C4-2B (cell line): ENCODE measurements at regions not wholly inside any gene's neighbourhood (a gene's known extent, or its start where the extent isn't known, plus 50 kb on each side); places are given as distances from the start of the nearest gene placed in this dataset.

Source experiments
- ZFX ChIP-seq: fragments of 450-650 bp; IDR thresholded peaks from 2 replicates; pipeline ENCODE4 v1.6.1; 2017
- TF ChIP-seq, protein P1 (sequence below): fragments of 450-650 bp; conservative IDR thresholded peaks from 2 replicates; pipeline ENCODE4 v1.5.1; 2017; ENCODE audit warnings: mild to moderate bottlenecking

DNA sequence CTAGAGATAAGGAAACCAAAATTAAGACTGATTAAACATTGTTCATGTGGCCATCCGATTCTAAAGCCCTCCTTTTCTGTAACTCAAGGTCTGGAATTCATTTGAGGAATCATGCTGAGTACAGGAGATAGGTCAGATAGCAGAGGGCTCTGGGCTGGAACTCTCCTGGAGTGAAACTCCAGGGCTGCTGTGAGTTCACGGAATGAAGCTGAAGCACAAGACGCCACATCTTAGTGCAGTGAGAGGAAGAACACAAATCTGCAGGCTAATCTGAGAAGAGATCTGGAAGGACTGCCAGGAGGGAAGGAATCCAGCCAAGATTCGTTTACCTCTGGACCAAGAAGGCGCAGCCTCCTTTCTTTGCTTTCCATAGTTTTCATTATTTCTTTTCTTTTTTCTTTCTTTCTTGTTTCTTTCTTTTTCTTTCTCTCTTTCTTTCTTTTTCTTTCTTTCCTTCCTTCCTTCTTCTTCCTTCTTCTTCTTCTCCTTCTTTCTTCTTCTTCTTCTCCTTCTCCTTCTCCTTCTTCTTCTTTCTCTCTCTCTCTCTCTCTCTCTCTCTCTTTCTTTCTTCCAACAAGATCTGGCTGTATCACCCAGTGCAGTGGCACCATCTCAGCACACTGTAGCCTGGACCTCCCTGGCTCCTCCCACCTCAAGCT lies 74.8 kb upstream of the ATP1B1 start:
- TF ChIP-seq, protein P1, sequence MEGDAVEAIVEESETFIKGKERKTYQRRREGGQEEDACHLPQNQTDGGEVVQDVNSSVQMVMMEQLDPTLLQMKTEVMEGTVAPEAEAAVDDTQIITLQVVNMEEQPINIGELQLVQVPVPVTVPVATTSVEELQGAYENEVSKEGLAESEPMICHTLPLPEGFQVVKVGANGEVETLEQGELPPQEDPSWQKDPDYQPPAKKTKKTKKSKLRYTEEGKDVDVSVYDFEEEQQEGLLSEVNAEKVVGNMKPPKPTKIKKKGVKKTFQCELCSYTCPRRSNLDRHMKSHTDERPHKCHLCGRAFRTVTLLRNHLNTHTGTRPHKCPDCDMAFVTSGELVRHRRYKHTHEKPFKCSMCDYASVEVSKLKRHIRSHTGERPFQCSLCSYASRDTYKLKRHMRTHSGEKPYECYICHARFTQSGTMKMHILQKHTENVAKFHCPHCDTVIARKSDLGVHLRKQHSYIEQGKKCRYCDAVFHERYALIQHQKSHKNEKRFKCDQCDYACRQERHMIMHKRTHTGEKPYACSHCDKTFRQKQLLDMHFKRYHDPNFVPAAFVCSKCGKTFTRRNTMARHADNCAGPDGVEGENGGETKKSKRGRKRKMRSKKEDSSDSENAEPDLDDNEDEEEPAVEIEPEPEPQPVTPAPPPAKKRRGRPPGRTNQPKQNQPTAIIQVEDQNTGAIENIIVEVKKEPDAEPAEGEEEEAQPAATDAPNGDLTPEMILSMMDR: no peak
- TF ChIP-seq ZFX: no peak
